ENCODE measurements at regions not wholly inside any gene's neighbourhood (a gene's known extent, or its start where the extent isn't known, plus 50 kb on each side); places are given as distances from the start of the nearest gene placed in this dataset.

GRCh38 chr9:107734256-107735013, 244.9 kb upstream of the KLF4 start:
- Histone ChIP-seq H3K9ac (ENCODE audit: low read depth, low read length) (no peak overlapping the region), H3K36me3 (ENCODE audit: control insufficient read depth, insufficient read depth, low read length) (no peaks in the 10 kb centered on the region), H3K27me3 (ENCODE audit: control insufficient read depth, insufficient read depth, low read length) (no peaks in the 10 kb centered on the region), H3K4me3 (ENCODE audit: low read depth, low read length) (no peak overlapping the region), H3K4me1 (ENCODE audit: control insufficient read depth, insufficient read depth, low read length) (no peaks in the 10 kb centered on the region), H3K9me3 (ENCODE audit: control insufficient read depth, insufficient read depth, low read length) (no peaks in the 10 kb centered on the region)

DNA sequence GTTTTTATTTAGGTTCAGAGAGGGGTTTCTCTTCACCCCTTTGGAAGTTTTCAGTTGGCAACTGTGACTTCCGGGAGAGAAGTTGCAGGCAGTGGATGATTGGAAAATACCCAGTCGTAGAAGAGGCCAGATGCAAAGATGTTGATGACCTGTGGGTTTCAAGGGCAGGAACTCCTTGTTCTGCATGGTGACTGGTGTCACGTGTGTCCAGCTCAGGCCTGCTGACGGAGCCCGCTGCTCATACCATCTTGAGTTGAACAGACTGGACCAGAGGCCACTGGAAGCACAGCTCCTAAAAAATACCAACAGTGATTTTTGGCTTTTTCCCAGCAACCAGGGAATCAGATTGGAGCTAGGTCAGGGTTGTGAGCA, 243.9 kb upstream of the KLF4 start:
- H3K9me3 ChIP-seq (ENCODE audit: control insufficient read depth, insufficient read depth, low read length) = no peaks in the 10 kb centered on the region
- H3K27me3 ChIP-seq (ENCODE audit: control insufficient read depth, insufficient read depth, low read length) = no peaks in the 10 kb centered on the region
- no peak overlapping the region for H3K9ac ChIP-seq (ENCODE audit: low read depth, low read length)
- H3K4me1 ChIP-seq (ENCODE audit: control insufficient read depth, insufficient read depth, low read length) = no peaks in the 10 kb centered on the region
- H3K36me3 ChIP-seq (ENCODE audit: control insufficient read depth, insufficient read depth, low read length) = no peaks in the 10 kb centered on the region
- no peak overlapping the region for H3K4me3 ChIP-seq (ENCODE audit: low read depth, low read length)

DNA sequence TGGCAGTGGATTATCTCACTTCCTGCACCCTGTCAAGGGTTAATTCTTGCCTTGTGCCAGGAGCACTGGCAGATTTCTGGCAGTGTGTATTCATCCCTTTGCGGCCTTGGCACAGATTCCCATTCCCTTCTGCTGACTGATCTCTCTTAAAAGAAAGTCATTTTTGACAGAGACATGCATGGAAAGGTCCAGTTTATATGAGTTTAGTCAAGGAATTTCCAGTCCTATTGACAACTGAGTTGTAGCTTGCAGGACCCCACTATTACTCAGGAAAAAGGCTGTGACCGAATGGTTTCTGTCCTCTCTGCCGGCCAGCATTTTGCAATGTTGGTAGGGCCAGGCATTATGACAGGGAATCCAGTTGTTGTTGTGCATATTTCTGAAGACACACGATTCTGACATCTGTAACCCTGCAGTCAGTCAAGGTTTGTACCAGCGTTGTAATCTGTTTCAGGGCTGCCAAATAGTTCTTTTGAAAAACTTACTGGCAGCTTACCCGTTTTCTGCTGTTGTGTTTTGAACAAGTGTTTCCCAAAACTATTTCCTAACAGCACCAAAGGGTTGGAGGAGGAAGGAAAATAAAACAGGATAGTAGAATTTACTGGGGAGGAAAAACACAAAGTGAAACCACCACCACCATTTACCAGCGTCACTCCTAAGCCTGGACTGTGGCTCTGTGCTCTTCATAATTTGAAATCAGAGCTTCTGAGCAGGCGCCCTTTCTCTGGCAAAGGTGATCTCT, 243.4 kb upstream of the KLF4 start:
- no peak overlapping the region for H3K4me3 ChIP-seq (ENCODE audit: low read depth, low read length)

GRCh38 chr9:107731115-107731762, 241.7 kb upstream of the KLF4 start:
- Histone ChIP-seq H3K36me3 (ENCODE audit: control insufficient read depth, insufficient read depth, low read length) (no peaks in the 10 kb centered on the region), H3K4me1 (ENCODE audit: control insufficient read depth, insufficient read depth, low read length) (no peaks in the 10 kb centered on the region), H3K9me3 (ENCODE audit: control insufficient read depth, insufficient read depth, low read length) (no peaks in the 10 kb centered on the region), H3K27me3 (ENCODE audit: control insufficient read depth, insufficient read depth, low read length) (no peaks in the 10 kb centered on the region), H3K4me3 (ENCODE audit: low read depth, low read length) (no peak overlapping the region), H3K9ac (ENCODE audit: low read depth, low read length) (no peak overlapping the region)

More for the DNA sequence above, 243.4 kb upstream of the KLF4 start:
- no peak overlapping the region for H3K9ac ChIP-seq (ENCODE audit: low read depth, low read length)
- H3K27me3 ChIP-seq (ENCODE audit: control insufficient read depth, insufficient read depth, low read length) = no peaks in the 10 kb centered on the region
- H3K36me3 ChIP-seq (ENCODE audit: control insufficient read depth, insufficient read depth, low read length) = no peaks in the 10 kb centered on the region
- H3K4me1 ChIP-seq (ENCODE audit: control insufficient read depth, insufficient read depth, low read length) = no peaks in the 10 kb centered on the region
- H3K9me3 ChIP-seq (ENCODE audit: control insufficient read depth, insufficient read depth, low read length) = no peaks in the 10 kb centered on the region

- H3K27me3 ChIP-seq (ENCODE audit: control insufficient read depth, insufficient read depth, low read length) = no peaks in the 10 kb centered on the region
- H3K9ac ChIP-seq (ENCODE audit: low read depth, low read length) = no peak overlapping the region
- H3K4me1 ChIP-seq (ENCODE audit: control insufficient read depth, insufficient read depth, low read length) = no peaks in the 10 kb centered on the region
- no peak overlapping the region for H3K4me3 ChIP-seq (ENCODE audit: low read depth, low read length)
- H3K36me3 ChIP-seq (ENCODE audit: control insufficient read depth, insufficient read depth, low read length) = no peaks in the 10 kb centered on the region
- no peaks in the 10 kb centered on the region for H3K9me3 ChIP-seq (ENCODE audit: control insufficient read depth, insufficient read depth, low read length)
Measured at GRCh38 chr9:107730666-107731065, 241.1 kb upstream of the KLF4 start.

DNA sequence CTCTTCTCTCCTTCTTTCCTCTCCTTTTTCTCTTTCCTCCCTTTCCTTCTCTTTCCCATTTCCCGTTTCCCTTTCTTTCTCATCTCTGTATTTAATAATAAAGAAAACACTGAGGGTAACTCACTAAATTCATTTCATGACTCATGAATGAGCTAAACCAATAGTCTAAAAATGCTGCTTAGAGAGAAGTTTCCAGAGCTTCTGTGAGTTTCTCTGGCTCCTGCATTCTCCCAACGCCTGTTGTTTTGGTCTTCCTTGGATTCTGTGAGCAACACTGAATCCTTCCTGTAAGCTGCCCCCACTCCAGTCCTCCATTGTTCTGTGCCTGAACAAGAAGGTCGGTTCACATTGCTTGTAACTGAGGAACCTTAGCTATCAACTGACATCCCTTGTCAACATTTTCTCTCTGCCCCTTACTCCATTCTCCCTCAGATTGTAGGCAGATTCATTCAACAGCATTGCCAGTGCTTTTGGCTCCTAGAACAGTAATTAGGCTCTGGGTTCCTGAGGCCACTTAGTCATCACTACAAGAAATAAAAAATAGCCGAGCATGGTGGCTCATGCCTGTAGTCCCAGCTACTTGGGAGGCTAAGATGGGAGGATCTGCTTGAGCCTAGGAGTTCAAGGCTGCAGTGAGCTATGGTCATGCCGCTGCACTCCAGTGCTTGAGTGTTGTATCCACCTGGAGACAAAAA, 237.7 kb upstream of the KLF4 start:
- Histone ChIP-seq H3K4me1 (ENCODE audit: control insufficient read depth, insufficient read depth, low read length) (no peaks in the 10 kb centered on the region), H3K9ac (ENCODE audit: low read depth, low read length) (no peak overlapping the region), H3K9me3 (ENCODE audit: control insufficient read depth, insufficient read depth, low read length) (no peaks in the 10 kb centered on the region), H3K27me3 (ENCODE audit: control insufficient read depth, insufficient read depth, low read length) (no peaks in the 10 kb centered on the region), H3K4me3 (ENCODE audit: low read depth, low read length) (no peak overlapping the region), H3K36me3 (ENCODE audit: control insufficient read depth, insufficient read depth, low read length) (no peaks in the 10 kb centered on the region)

DNA sequence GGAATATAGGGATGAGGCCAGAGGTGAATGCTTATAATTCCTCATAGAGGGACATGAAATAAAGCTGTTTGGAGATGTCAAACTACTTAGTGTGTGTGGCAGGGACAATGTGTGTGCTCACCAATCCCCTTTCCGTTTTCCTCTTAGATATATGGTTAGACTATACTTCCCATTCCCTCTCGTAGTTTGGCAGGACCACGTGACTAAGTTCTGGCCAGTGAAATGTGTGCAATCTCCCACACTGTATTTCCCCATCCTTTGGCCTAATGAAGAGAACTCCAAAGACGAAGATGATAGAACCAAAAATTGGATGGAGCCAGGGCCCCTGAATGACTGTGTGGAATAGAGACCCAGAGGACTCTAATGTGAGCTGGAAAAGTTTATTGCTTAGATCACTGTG, 233.4 kb upstream of the KLF4 start:
- Histone ChIP-seq H3K9ac (ENCODE audit: low read depth, low read length) (no peak overlapping the region), H3K9me3 (ENCODE audit: control insufficient read depth, insufficient read depth, low read length) (no peaks in the 10 kb centered on the region), H3K27me3 (ENCODE audit: control insufficient read depth, insufficient read depth, low read length) (no peaks in the 10 kb centered on the region), H3K4me1 (ENCODE audit: control insufficient read depth, insufficient read depth, low read length) (no peaks in the 10 kb centered on the region), H3K36me3 (ENCODE audit: control insufficient read depth, insufficient read depth, low read length) (no peaks in the 10 kb centered on the region), H3K4me3 (ENCODE audit: low read depth, low read length) (no peak overlapping the region)

- H3K4me3 ChIP-seq (ENCODE audit: low read depth, low read length) = no peak overlapping the region
- no peaks in the 10 kb centered on the region for H3K36me3 ChIP-seq (ENCODE audit: control insufficient read depth, insufficient read depth, low read length)
- no peaks in the 10 kb centered on the region for H3K4me1 ChIP-seq (ENCODE audit: control insufficient read depth, insufficient read depth, low read length)
- no peaks in the 10 kb centered on the region for H3K9me3 ChIP-seq (ENCODE audit: control insufficient read depth, insufficient read depth, low read length)
- no peaks in the 10 kb centered on the region for H3K27me3 ChIP-seq (ENCODE audit: control insufficient read depth, insufficient read depth, low read length)
- H3K9ac ChIP-seq (ENCODE audit: low read depth, low read length) = no peak overlapping the region
Measured at GRCh38 chr9:107721705-107722245, 232.2 kb upstream of the KLF4 start.

- no peak overlapping the region for H3K4me3 ChIP-seq (ENCODE audit: low read depth, low read length)
- no peaks in the 10 kb centered on the region for H3K9me3 ChIP-seq (ENCODE audit: control insufficient read depth, insufficient read depth, low read length)
- no peaks in the 10 kb centered on the region for H3K36me3 ChIP-seq (ENCODE audit: control insufficient read depth, insufficient read depth, low read length)
- no peaks in the 10 kb centered on the region for H3K27me3 ChIP-seq (ENCODE audit: control insufficient read depth, insufficient read depth, low read length)
- H3K9ac ChIP-seq (ENCODE audit: low read depth, low read length) = no peak overlapping the region
- H3K4me1 ChIP-seq (ENCODE audit: control insufficient read depth, insufficient read depth, low read length) = no peaks in the 10 kb centered on the region
Measured at GRCh38 chr9:107720501-107720900, 230.9 kb upstream of the KLF4 start.

DNA sequence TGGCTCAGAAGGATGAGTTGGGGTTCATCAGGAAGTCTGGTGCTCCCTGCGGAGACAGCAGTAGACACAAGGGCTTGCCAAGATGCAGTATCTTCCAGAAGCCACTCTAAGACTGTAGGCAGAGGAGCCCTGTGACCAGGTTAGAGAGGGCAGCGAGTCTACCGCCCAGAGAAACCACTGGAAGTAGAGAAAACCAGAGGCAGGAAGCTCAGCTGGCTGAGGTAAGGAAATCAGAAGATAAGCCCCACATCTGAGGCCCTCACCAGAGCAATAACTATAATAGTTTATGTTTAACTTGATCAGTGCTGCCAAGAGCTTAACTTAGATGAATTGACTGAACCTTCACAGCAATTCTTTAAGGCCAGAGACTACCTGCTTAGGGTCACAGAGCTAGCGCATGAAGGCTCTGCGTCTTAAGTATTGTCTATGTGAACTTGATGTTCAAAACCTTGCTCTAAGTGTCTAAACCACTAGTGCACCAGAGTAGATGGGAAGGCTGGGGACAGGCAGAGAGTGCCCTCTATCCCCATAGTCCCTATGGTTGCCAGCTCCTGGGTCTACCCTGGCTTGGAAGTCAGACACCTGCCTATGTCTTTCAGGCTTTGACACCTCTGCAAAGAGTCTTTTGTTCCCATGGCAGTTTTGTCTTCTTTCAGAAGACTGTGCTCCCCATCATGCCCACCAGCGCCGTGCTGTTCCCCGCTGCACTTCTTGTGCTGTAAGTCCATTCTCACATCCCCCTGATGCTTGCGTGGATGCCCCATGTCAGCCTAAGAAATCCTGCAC, 228.2 kb upstream of the KLF4 start:
- H3K36me3 ChIP-seq (ENCODE audit: control insufficient read depth, insufficient read depth, low read length) = no peaks in the 10 kb centered on the region
- H3K4me1 ChIP-seq (ENCODE audit: control insufficient read depth, insufficient read depth, low read length) = no peaks in the 10 kb centered on the region
- H3K9ac ChIP-seq (ENCODE audit: low read depth, low read length) = no peak overlapping the region
- no peaks in the 10 kb centered on the region for H3K27me3 ChIP-seq (ENCODE audit: control insufficient read depth, insufficient read depth, low read length)
- H3K4me3 ChIP-seq (ENCODE audit: low read depth, low read length) = no peak overlapping the region
- H3K9me3 ChIP-seq (ENCODE audit: control insufficient read depth, insufficient read depth, low read length) = no peaks in the 10 kb centered on the region

GRCh38 chr9:107715740-107716139, 226.2 kb upstream of the KLF4 start:
- no peaks in the 10 kb centered on the region for H3K27me3 ChIP-seq (ENCODE audit: control insufficient read depth, insufficient read depth, low read length)
- no peaks in the 10 kb centered on the region for H3K9me3 ChIP-seq (ENCODE audit: control insufficient read depth, insufficient read depth, low read length)
- H3K4me3 ChIP-seq (ENCODE audit: low read depth, low read length) = no peak overlapping the region
- H3K4me1 ChIP-seq (ENCODE audit: control insufficient read depth, insufficient read depth, low read length) = no peaks in the 10 kb centered on the region
- no peak overlapping the region for H3K9ac ChIP-seq (ENCODE audit: low read depth, low read length)
- no peaks in the 10 kb centered on the region for H3K36me3 ChIP-seq (ENCODE audit: control insufficient read depth, insufficient read depth, low read length)

Measured in iPS-15b (cell line).